Right cardiac atrium (tissue), 5 donors: ENCODE measurements at regions not wholly inside any gene's neighbourhood (a gene's known extent, or its start where the extent isn't known, plus 50 kb on each side); places are given as distances from the start of the nearest gene placed in this dataset.

ENCODE experiments used
- ATAC-seq, 2 donors: fragments of 200-7000 bp; cut with Tn5 transposase; one replicate each; pipeline versions ENCODE4 v1.8.0 to v1.9.1; 2020; ENCODE audit warnings: moderate library complexity in 2 of 2, mild to moderate bottlenecking in 1 of 2
- DNase-seq, 3 donors: peaks; one replicate each; pipeline ENCODE4 v3.0.0-alpha.2; 2020
- H3K27ac ChIP-seq: one replicate; pipeline ENCODE4 v1.5.1; 2013; ENCODE audit warnings: mild to moderate bottlenecking, low read length, control low read depth, moderate library complexity
- H3K27me3 ChIP-seq: one replicate; pipeline ENCODE4 v1.6.1; 2013; ENCODE audit not compliant: control insufficient read depth, insufficient read depth
- H3K4me1 ChIP-seq: one replicate; pipeline ENCODE4 v1.6.1; 2013; ENCODE audit warnings: low read length; ENCODE audit not compliant: control insufficient read depth, insufficient read depth
- H3K4me3 ChIP-seq: one replicate; pipeline ENCODE4 v1.5.1; 2013; ENCODE audit warnings: low read length, control low read depth
- H3K9me3 ChIP-seq: one replicate; pipeline ENCODE4 v1.6.1; 2013; ENCODE audit warnings: low read length; ENCODE audit not compliant: control insufficient read depth
- WGBS: extraction: QIAGEN DNeasy Blood & Tissue Kit; methylation state at CpG from one replicate; pipeline ENCODE4 v1.1.7; 2013; 5-methylcytosine and 5-hydroxymethylcytosine counted together
- intact Hi-C, 4 donors: fragments of 100-400 bp; cut with DNase I; formaldehyde crosslinking; loops; one replicate each; pipeline versions ENCODE4 v1.11.0 to v1.14.0; 2022 to 2023
- donor health status: healthy with polysubstance abuse.
- donor health status: DM: no; HTN: yes; CAD: no.
- donor health status: DM: no; HTN: no; CAD: no.
- donor health status: DM: no; HTN: yes; CAD: no; lungs with severe emphysema.
- donor health status: DM: yes; HTN: yes; CAD: no.

GRCh38 chr7:18222636-18223035, 195.0 kb upstream of the PRPS1L1 start:
- Histone ChIP-seq H3K4me3 (no peak overlapping the region), H3K27me3 (no peaks in the 10 kb centered on the region), H3K9me3 (no peaks in the 10 kb centered on the region), H3K4me1 (no peaks in the 10 kb centered on the region), H3K27ac (no peak overlapping the region)
- DNase-seq (no peak), ATAC-seq (no peak)
- intact Hi-C loops = no loop called here

GRCh38 chr7:18224138-18224537, 196.5 kb upstream of the PRPS1L1 start:
- no peaks in the 10 kb centered on the region for H3K9me3 ChIP-seq
- DNase-seq (no peak), ATAC-seq (no peak)
- WGBS = 95% methylated on average over 1 of the region's 1 CpG
- H3K27ac ChIP-seq = no peak overlapping the region
- no peaks in the 10 kb centered on the region for H3K27me3 ChIP-seq
- intact Hi-C loops = no loop called here
- H3K4me1 ChIP-seq = no peaks in the 10 kb centered on the region
- no peak overlapping the region for H3K4me3 ChIP-seq

GRCh38 chr7:18225067-18225466, 197.4 kb upstream of the PRPS1L1 start:
- no peak overlapping the region for H3K4me3 ChIP-seq
- H3K9me3 ChIP-seq = no peaks in the 10 kb centered on the region
- no peak for ATAC-seq
- no peak overlapping the region for H3K27ac ChIP-seq
- no peaks in the 10 kb centered on the region for H3K4me1 ChIP-seq
- H3K27me3 ChIP-seq = no peaks in the 10 kb centered on the region
- no peak for DNase-seq
- intact Hi-C loops = no loop called here

- 86% methylated on average over 2 of the region's 2 CpGs for WGBS
- Histone ChIP-seq H3K4me3 (no peak overlapping the region), H3K27me3 (no peaks in the 10 kb centered on the region), H3K4me1 (no peaks in the 10 kb centered on the region), H3K27ac (no peak overlapping the region), H3K9me3 (no peaks in the 10 kb centered on the region)
- no peak for ATAC-seq
- DNase-seq = no peak
- intact Hi-C loops = no loop called here
These were observed 199.0 kb upstream of the PRPS1L1 start for GRCh38 chr7:18226598-18226997.

- DNase-seq (no peak), ATAC-seq (no peak)
- WGBS = 86% methylated on average over 2 of the region's 2 CpGs
- Histone ChIP-seq H3K4me3 (no peak overlapping the region), H3K9me3 (no peaks in the 10 kb centered on the region), H3K4me1 (no peaks in the 10 kb centered on the region), H3K27ac (no peak overlapping the region), H3K27me3 (no peaks in the 10 kb centered on the region)
- intact Hi-C loops = no loop called here
These were observed 201.0 kb upstream of the PRPS1L1 start for GRCh38 chr7:18228686-18229085.

- H3K27me3 ChIP-seq = no peaks in the 10 kb centered on the region
- H3K4me1 ChIP-seq = no peaks in the 10 kb centered on the region
- intact Hi-C loops = no loop called here
- no peaks in the 10 kb centered on the region for H3K9me3 ChIP-seq
- no peak overlapping the region for H3K4me3 ChIP-seq
- H3K27ac ChIP-seq = no peak overlapping the region
- WGBS = 86% methylated on average over 8 of the region's 8 CpGs
- no peak for DNase-seq
- ATAC-seq = no peak
These were observed 202.6 kb upstream of the PRPS1L1 start for GRCh38 chr7:18230271-18230670.

- Histone ChIP-seq H3K27ac (no peak overlapping the region), H3K4me1 (no peaks in the 10 kb centered on the region), H3K4me3 (no peak overlapping the region), H3K9me3 (no peaks in the 10 kb centered on the region), H3K27me3 (no peaks in the 10 kb centered on the region)
- no peak for ATAC-seq
- WGBS = 63% methylated on average over 4 of the region's 4 CpGs
- DNase-seq = no peak
- intact Hi-C loops = no loop called here
These were observed 204.2 kb upstream of the PRPS1L1 start for GRCh38 chr7:18231854-18232253.

- Histone ChIP-seq H3K4me1 (no peaks in the 10 kb centered on the region), H3K27me3 (no peaks in the 10 kb centered on the region), H3K27ac (no peak overlapping the region), H3K9me3 (no peaks in the 10 kb centered on the region), H3K4me3 (no peak overlapping the region)
- DNase-seq (no peak), ATAC-seq (no peak)
- 41% methylated on average over 2 of the region's 2 CpGs for WGBS
- intact Hi-C loops = no loop called here
These were observed 206.9 kb upstream of the PRPS1L1 start for GRCh38 chr7:18234519-18234918.

GRCh38 chr7:18235819-18236218, 208.2 kb upstream of the PRPS1L1 start:
- WGBS = 96% methylated on average over 2 of the region's 2 CpGs
- Histone ChIP-seq H3K27ac (no peak overlapping the region), H3K4me3 (no peak overlapping the region), H3K4me1 (no peaks in the 10 kb centered on the region), H3K9me3 (no peaks in the 10 kb centered on the region), H3K27me3 (no peaks in the 10 kb centered on the region)
- no peak for ATAC-seq
- intact Hi-C loops = no loop called here
- DNase-seq = no peak

- Histone ChIP-seq H3K4me1 (no peaks in the 10 kb centered on the region), H3K9me3 (no peaks in the 10 kb centered on the region), H3K27ac (no peak overlapping the region), H3K27me3 (no peaks in the 10 kb centered on the region), H3K4me3 (no peak overlapping the region)
- intact Hi-C loops = no loop called here
- DNase-seq (no peak), ATAC-seq (no peak)
- 48% methylated on average over 3 of the region's 3 CpGs for WGBS
These were observed 211.6 kb upstream of the PRPS1L1 start for GRCh38 chr7:18239212-18239611.

GRCh38 chr7:18241543-18242231, 214.0 kb upstream of the PRPS1L1 start:
- intact Hi-C loops = no loop called here
- Histone ChIP-seq H3K4me1 (no peaks in the 10 kb centered on the region), H3K9me3 (no peaks in the 10 kb centered on the region), H3K27ac (no peak overlapping the region), H3K4me3 (no peak overlapping the region), H3K27me3 (no peaks in the 10 kb centered on the region)
- 91% methylated on average over 3 of the region's 3 CpGs for WGBS
- ATAC-seq (no peak), DNase-seq (no peak)

GRCh38 chr7:18243731-18244130, 216.1 kb upstream of the PRPS1L1 start:
- Histone ChIP-seq H3K27ac (no peak overlapping the region), H3K27me3 (no peaks in the 10 kb centered on the region), H3K4me1 (no peaks in the 10 kb centered on the region), H3K4me3 (no peak overlapping the region), H3K9me3 (no peaks in the 10 kb centered on the region)
- DNase-seq (no peak), ATAC-seq (no peak)
- 64% methylated on average over 3 of the region's 3 CpGs for WGBS
- intact Hi-C loops = no loop called here
